GM23338 (cell line): ENCODE measurements at regions not wholly inside any gene's neighbourhood (a gene's known extent, or its start where the extent isn't known, plus 50 kb on each side); places are given as distances from the start of the nearest gene placed in this dataset.
"Not testable (repeated sequence)": the region's sequence is repeated elsewhere in the genome, so short reads cannot be mapped to it uniquely, and the experiment has no call there.

Source experiments
- CREB1 ChIP-seq: fragments of 250-450 bp; sonication (Bioruptor Pico); IDR thresholded peaks from 2 replicates; pipeline ENCODE4 v1.5.0; 2020; ENCODE audit warnings: low read depth, mild to moderate bottlenecking, moderate library complexity
- EZH2 ChIP-seq: fragments of 200-600 bp; sonication (generic); IDR thresholded peaks from one replicate; pipeline ENCODE4 v1.8.0; 2017; ENCODE audit warnings: antibody characterized with exemption, mild to moderate bottlenecking, low read depth; ENCODE audit not compliant: unreplicated experiment
- EZH2phosphoT487 ChIP-seq: fragments of 200-600 bp; sonication (generic); IDR thresholded peaks from one replicate; pipeline ENCODE4 v1.8.1; 2018; ENCODE audit warnings: antibody characterized with exemption; ENCODE audit not compliant: unreplicated experiment
- JUNB ChIP-seq: IDR thresholded peaks from one replicate; pipeline ENCODE4 v1.6.1; 2016; ENCODE audit warnings: antibody characterized with exemption; ENCODE audit not compliant: unreplicated experiment
- NANOG ChIP-seq: IDR thresholded peaks from 2 replicates; pipeline ENCODE4 v1.6.1; 2016; ENCODE audit warnings: antibody characterized with exemption, borderline replicate concordance
- POLR2AphosphoS5 ChIP-seq: IDR thresholded peaks from 2 replicates; pipeline ENCODE4 v1.6.1; 2016; ENCODE audit warnings: antibody characterized with exemption, low read depth
- STAT1 ChIP-seq: IDR thresholded peaks from one replicate; pipeline ENCODE4 v1.6.1; 2016; ENCODE audit warnings: antibody characterized with exemption; ENCODE audit not compliant: unreplicated experiment
- ZNF331 ChIP-seq: fragments of 250-450 bp; sonication (Bioruptor Pico); IDR thresholded peaks from 2 replicates; pipeline ENCODE4 v1.5.0; 2020; ENCODE audit warnings: low read depth, mild to moderate bottlenecking, moderate library complexity
- TF ChIP-seq, protein P1 (sequence below), 2 experiments: fragments of 200-600 bp in 1 of 2; sonication (generic) in 1 of 2; conservative IDR thresholded peaks; 2 replicates each; pipeline versions ENCODE4 v1.5.1 to v1.6.1; 2016 to 2017; ENCODE audit warnings: antibody characterized with exemption in 2 of 2, low read depth in 2 of 2, mild to moderate bottlenecking in 2 of 2, moderate library complexity in 1 of 2
- TF ChIP-seq, protein P2 (sequence below): IDR thresholded peaks from one replicate; pipeline ENCODE4 v1.6.1; 2018; ENCODE audit warnings: antibody characterized with exemption; ENCODE audit not compliant: unreplicated experiment
- TF ChIP-seq, protein P3 (sequence below): IDR thresholded peaks from 2 replicates; pipeline ENCODE4 v1.6.1; 2016; ENCODE audit warnings: antibody characterized with exemption

DNA sequence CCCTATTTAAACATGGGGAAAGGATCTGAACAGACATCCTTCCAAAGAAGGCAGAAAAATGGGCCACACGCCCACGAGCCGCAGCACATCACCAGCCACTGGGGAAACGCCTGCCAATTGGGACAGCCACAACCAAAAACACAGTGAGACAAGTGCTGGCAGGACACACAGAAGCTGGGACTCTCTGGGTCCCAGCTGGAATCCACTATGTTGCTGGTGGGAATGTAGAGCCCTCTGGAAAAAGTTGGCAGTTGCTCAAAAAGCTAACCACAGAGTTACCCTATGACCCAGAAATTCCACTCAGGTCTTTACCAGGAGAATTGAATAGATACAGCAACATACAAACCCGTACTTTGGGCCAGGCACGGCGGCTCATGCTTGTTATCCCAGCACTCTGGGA lies 5355.6 kb upstream of the TPTE start:
- TF ChIP-seq EZH2; EZH2phosphoT487; POLR2AphosphoS5; STAT1; CREB1 (CRISPR knock-in tag); JUNB; ZNF331 (CRISPR knock-in tag); NANOG: not testable (repeated sequence)
- TF ChIP-seq, protein P1, sequence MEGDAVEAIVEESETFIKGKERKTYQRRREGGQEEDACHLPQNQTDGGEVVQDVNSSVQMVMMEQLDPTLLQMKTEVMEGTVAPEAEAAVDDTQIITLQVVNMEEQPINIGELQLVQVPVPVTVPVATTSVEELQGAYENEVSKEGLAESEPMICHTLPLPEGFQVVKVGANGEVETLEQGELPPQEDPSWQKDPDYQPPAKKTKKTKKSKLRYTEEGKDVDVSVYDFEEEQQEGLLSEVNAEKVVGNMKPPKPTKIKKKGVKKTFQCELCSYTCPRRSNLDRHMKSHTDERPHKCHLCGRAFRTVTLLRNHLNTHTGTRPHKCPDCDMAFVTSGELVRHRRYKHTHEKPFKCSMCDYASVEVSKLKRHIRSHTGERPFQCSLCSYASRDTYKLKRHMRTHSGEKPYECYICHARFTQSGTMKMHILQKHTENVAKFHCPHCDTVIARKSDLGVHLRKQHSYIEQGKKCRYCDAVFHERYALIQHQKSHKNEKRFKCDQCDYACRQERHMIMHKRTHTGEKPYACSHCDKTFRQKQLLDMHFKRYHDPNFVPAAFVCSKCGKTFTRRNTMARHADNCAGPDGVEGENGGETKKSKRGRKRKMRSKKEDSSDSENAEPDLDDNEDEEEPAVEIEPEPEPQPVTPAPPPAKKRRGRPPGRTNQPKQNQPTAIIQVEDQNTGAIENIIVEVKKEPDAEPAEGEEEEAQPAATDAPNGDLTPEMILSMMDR (conservative IDR thresholded peaks at IDR 0.05; ENCODE audit: low read depth in 2 of 2): not testable (repeated sequence)
- TF ChIP-seq, protein P2, sequence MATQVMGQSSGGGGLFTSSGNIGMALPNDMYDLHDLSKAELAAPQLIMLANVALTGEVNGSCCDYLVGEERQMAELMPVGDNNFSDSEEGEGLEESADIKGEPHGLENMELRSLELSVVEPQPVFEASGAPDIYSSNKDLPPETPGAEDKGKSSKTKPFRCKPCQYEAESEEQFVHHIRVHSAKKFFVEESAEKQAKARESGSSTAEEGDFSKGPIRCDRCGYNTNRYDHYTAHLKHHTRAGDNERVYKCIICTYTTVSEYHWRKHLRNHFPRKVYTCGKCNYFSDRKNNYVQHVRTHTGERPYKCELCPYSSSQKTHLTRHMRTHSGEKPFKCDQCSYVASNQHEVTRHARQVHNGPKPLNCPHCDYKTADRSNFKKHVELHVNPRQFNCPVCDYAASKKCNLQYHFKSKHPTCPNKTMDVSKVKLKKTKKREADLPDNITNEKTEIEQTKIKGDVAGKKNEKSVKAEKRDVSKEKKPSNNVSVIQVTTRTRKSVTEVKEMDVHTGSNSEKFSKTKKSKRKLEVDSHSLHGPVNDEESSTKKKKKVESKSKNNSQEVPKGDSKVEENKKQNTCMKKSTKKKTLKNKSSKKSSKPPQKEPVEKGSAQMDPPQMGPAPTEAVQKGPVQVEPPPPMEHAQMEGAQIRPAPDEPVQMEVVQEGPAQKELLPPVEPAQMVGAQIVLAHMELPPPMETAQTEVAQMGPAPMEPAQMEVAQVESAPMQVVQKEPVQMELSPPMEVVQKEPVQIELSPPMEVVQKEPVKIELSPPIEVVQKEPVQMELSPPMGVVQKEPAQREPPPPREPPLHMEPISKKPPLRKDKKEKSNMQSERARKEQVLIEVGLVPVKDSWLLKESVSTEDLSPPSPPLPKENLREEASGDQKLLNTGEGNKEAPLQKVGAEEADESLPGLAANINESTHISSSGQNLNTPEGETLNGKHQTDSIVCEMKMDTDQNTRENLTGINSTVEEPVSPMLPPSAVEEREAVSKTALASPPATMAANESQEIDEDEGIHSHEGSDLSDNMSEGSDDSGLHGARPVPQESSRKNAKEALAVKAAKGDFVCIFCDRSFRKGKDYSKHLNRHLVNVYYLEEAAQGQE: not testable (repeated sequence)
- TF ChIP-seq, protein P3, sequence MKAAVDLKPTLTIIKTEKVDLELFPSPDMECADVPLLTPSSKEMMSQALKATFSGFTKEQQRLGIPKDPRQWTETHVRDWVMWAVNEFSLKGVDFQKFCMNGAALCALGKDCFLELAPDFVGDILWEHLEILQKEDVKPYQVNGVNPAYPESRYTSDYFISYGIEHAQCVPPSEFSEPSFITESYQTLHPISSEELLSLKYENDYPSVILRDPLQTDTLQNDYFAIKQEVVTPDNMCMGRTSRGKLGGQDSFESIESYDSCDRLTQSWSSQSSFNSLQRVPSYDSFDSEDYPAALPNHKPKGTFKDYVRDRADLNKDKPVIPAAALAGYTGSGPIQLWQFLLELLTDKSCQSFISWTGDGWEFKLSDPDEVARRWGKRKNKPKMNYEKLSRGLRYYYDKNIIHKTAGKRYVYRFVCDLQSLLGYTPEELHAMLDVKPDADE: not testable (repeated sequence)
